ENCODE measurements at regions not wholly inside any gene's neighbourhood (a gene's known extent, or its start where the extent isn't known, plus 50 kb on each side); places are given as distances from the start of the nearest gene placed in this dataset.
A peak's percentile ranks its signal among the peaks of the same experiment; 100 is the strongest.

DNA sequence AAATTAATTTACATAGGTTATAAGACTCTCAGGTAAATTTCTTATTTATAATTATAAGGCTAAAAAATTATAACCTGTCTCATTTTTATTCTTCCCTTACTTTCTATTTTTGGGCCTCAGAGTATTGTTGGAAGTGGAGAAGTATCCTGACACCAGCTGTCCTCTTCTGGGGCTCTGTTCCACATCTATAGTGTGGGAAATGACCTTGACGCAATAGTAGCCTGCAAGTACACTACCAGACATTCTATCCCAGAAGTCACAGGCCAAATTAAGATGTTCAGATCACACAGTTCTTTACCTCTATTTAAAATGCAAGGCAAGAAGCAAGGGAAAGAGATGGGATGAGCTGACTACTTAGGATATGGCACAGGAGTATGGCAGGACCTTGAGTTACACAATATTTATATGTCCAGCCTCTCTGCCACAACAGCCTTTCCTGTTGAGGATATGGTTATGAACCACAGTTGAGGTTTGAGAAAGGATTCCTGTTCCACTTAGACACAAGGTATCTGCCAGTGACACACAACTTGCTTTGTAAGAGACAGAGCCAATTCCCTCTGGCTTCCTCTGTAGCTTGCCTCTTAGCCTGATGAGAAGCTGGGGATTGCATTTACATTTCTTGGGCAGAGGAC lies 158.0 kb upstream of the IL12A start:
- no peak for ATAC-seq

- no peak for ATAC-seq
Measured at GRCh38 chr3:159831466-159831865, 157.2 kb upstream of the IL12A start.

DNA sequence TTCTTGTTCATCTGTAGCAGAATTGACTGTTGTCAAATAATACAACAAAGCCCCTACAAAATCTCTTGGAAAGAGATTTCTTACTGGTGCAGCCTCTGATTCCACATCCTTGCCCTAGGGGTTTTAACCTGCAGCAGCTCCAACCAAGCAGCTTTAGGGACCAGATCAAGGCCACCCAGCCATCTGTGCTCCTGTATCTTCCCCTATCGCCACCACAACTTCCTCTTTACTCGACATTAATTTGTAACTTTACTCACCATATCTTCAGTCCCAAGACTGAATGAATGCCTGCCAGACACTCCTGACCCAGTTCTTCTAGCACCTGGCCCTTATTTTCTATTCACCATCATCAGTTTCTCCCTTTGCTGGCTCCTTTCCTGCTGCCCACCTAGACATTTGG lies 156.6 kb upstream of the IL12A start:
- no peak for ATAC-seq

DNA sequence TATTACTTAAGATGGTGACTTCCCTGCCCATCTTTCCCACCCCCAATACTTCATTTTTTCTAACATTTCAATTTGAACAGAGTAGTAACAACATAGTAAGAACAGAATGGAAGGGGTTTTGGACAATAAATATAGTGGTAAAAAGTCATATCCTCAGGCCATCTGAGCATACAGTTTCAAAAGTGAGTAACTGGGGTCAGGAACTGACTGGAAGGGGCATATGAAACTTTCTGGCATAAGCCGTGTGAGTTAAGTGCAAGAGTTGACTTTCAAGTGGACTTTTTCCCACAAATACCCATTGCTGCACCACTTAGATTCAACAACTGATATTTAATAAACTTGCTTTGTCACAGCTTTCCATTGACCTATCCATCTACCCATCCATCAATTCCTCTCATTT lies 153.5 kb upstream of the IL12A start:
- no peak for ATAC-seq

DNA sequence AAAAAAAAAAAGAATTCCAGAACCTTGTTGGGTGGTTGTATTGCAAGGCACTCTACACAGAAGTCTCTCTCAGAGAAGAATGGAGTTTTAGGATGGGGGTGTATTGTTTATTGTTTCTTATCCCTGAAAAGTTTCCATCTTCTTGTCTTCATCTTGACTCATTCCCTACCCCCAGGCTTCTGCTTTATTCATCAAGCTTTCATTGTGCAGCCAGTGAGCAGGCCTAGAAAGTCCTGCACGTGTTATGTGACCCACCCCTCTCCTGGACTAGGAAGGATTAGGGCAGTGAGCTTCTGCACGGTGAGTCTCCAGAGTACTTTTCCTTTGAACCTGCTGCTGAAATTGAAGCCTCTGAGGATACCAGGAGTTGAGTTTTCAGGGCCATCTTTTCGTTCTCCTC lies 150.9 kb upstream of the IL12A start:
- ATAC-seq = no peak

- no peak for ATAC-seq
Measured at GRCh38 chr3:159838938-159839337, 149.7 kb upstream of the IL12A start.

GRCh38 chr3:159839561-159840379 lies 148.9 kb upstream of the IL12A start, which contains the start of gene SCHIP1:
Gene SCHIP1 (plus strand): TSS chr3:159839861.
- no peak for ATAC-seq

DNA sequence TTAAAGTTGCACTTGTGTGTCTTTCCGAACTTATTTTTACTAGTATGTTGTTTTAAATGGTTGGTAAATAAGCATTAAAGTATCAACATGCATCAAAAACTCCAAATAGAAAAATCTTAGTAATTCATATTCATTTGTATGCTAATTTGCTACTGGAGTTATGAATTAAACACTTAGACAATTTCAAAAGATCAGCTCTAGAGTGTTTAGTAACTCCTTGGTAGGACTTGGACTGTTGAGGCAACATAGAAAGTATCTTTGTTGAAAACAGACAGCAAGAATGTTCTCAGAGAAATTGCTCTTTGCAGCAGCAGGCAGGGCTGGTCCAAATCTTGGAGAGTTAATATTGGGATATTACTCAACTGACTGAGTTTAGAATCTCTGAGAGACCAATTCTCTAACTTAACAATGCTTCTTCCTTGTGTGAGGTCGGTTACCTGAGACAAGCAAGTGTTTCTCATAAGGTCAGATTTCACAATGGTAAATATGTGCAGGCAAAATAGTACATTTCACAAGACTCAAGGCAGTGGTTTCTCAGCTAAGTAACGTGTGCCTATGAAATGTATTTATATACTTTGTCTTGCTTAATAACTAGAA lies 147.8 kb upstream of the IL12A start:
- ATAC-seq = no peak

- no peak for ATAC-seq
Measured at GRCh38 chr3:159841766-159842165, 146.9 kb upstream of the IL12A start.

DNA sequence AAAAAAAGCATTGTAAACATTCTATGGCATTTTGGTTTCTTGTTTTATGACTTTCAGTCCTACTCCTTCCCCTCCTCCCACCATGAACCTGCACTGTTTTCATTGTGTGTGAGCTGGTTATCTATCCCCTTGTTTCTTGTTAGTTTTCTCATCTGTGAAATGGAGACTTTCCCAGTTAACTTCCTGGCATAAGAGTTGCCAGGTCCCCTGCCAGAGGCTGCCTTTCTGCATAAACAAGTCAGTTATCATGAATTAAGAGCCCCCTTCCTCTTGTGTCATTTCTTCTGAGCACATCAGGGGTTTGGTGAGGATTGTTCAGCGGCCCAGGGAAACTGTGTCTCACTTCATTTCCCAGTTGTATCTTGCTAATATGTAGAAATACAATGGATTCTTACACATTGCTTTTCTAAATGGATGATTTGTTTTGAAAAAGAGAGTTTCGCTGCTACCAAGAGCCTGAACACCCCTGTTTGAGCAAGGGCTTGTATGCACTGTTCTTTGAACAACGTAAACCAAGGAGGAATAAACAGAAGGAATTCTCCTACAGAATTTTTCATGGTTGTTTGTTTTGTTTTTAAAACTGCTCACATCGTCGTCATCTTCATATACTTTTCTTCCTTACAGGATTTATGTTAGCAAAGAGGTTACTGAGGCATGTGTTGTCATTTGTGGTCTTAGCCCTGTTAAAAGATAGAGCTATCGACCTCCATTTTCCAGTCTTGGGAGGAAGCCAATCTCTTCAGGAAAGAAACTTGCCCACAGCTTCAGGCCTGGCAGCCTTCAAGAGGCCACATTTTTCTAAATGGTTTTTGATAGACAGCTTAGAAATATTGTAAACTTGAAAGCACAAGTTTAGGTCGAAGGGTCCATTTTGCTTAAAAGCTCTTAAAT lies 144.6 kb upstream of the IL12A start:
- no peak for ATAC-seq

DNA sequence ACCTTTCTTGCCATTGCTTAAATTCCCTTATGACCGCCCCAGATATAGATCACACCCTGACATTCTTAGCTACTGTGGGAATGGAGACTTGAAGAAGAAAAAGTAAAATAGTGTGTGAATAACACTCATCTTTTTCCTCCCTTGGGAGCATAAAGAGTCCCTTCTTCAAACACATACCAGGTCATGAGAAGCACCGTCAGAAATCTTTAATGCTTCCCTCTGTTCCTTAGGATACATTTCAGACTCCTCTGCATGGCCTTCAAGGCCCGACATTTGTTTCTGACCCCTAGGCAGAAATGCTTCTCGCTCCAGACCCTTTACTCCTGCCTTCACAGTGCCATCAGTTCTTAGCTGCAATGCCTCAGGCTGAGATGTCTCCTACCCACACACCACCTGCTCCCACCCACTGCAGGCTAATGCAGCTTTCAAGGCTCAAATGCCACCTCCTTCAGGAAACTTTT lies 143.8 kb upstream of the IL12A start:
- no peak for ATAC-seq

- no peak for ATAC-seq
Measured at GRCh38 chr3:159845737-159846136, 142.9 kb upstream of the IL12A start.

DNA sequence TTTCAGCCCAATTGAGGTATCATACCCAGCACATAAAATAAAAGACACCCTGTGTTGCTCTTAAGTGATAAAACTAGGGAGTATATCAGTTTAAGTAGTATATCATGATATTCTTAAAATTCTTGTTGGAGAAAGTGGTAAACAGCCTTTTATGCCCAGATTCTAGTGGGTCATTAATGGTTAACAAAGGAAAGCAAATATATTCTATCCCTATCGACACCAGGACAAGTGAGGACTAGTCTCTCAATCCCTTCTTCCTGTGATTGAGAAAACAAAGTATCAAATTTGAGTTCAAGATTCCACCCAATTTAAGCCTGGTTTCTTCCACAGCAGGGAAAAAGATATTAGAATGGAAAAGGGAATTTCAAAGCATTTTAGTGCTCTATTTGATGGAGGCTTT lies 142.4 kb upstream of the IL12A start:
- no peak for ATAC-seq

GRCh38 chr3:159848348-159849118 lies 140.1 kb upstream of the IL12A start:
- no peak for ATAC-seq

- ATAC-seq = no peak
Measured at GRCh38 chr3:159850481-159850880, 138.2 kb upstream of the IL12A start.

- ATAC-seq = no peak
Measured at GRCh38 chr3:159852266-159852665, 136.4 kb upstream of the IL12A start.

GRCh38 chr3:159852821-159853505 lies 135.7 kb upstream of the IL12A start:
- peak; percentile 67 for ATAC-seq

DNA sequence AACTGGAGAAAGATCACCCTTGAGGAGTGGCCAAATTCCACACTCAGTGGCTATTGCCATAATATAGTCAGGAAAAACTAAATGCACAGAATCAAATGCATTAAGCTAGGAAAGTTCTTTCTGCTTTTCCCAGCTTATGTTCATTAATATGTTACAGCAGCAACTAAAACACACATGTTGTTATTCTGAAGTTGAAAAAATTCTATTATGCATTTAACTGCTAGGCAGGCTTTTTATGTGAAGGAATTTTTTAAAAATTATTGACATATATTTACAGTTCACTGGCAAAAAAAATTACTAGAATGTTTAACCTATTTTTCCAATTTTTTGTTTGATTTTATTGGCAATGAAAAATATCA lies 135.2 kb upstream of the IL12A start:
- ATAC-seq = no peak

GRCh38 chr3:159854500-159855124 lies 134.0 kb upstream of the IL12A start:
- peak; percentile 26 for ATAC-seq

DNA sequence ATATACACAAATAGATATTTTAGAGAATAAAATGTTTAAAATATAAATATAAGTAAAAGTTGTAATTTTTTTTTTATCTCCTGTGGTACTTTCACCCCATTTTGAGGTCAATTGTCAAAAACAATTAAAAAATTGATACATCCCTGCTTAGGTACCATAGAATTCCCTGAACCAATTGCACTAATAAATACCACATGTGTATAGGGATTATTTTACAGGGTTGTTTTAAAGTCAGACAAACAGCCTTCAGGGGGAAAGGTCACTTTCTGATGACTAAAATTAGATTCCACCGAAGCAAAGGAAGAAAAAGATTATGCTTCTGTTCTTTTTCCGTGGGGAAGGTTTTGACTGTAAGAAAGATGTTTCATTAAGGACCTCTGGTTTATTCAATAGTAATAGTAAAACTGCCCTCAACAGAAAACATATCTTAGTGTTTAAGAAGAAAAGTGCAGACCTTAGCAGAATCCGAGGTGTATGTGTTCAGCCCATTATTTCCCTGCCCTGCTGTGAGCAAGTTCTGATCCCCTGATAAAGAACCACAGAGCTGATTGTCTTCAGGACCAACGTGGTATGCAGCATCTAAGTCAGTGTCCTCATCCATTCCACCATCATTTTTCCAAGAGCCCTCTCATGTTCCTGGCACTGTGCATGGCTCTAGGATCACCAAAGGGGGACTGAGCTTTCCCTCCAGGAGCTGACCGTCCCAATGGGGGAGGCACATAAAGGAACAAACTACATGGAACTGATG lies 132.9 kb upstream of the IL12A start:
- no peak for ATAC-seq

Data from esophagus mucosa (tissue), 1 donor.